ENCODE measurements at regions not wholly inside any gene's neighbourhood (a gene's known extent, or its start where the extent isn't known, plus 50 kb on each side); places are given as distances from the start of the nearest gene placed in this dataset.

DNA sequence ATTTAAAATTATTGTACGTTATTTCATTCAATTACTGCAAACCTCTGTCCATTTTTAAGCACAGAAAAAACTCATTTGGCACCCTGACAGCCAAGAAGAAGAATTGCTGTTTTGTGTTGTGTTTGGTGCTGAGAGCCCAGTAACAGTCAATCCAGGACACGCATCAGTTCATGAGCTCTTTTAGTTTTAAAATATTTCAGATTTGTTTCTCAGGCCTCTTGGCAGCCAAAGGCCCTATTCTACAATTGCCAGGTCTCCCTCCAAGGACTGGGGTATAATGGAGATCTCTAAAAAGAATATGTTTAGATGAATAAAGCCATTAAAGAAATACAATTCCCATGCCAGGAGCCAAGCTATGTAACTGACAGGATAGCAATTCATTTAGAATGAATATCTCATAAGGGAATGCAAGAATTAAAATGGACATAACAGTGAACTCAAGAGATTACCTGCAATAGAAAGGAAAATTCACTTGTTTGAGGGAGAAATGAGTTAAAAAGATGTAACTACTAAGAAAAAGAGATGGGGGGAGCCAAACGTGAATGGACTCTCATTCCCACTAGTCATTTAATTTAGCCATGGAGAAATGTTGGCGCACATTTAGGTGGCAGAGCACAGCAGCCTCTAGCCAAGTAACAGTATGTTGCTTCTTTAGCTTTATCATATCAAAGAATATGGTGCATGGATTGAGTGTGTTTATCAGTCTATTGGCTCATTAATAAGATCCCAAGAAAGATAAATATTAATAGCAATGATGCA lies 140.6 kb upstream of the PELI2 start:
- no peak for ATAC-seq
- TF ChIP-seq TCF4 (CRISPR knock-in tag; IDR thresholded peaks at IDR 0.05; ENCODE audit: borderline replicate concordance), result no peak
- no peak for TF ChIP-seq RARB (CRISPR knock-in tag; IDR thresholded peaks at IDR 0.05)
- TF ChIP-seq, protein P1, sequence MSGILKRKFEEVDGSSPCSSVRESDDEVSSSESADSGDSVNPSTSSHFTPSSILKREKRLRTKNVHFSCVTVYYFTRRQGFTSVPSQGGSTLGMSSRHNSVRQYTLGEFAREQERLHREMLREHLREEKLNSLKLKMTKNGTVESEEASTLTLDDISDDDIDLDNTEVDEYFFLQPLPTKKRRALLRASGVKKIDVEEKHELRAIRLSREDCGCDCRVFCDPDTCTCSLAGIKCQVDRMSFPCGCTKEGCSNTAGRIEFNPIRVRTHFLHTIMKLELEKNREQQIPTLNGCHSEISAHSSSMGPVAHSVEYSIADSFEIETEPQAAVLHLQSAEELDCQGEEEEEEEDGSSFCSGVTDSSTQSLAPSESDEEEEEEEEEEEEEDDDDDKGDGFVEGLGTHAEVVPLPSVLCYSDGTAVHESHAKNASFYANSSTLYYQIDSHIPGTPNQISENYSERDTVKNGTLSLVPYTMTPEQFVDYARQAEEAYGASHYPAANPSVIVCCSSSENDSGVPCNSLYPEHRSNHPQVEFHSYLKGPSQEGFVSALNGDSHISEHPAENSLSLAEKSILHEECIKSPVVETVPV (CRISPR knock-in tag; IDR thresholded peaks at IDR 0.05), result no peak
- no peak for TF ChIP-seq PPARA (CRISPR knock-in tag; IDR thresholded peaks at IDR 0.05; ENCODE audit: borderline replicate concordance)

DNA sequence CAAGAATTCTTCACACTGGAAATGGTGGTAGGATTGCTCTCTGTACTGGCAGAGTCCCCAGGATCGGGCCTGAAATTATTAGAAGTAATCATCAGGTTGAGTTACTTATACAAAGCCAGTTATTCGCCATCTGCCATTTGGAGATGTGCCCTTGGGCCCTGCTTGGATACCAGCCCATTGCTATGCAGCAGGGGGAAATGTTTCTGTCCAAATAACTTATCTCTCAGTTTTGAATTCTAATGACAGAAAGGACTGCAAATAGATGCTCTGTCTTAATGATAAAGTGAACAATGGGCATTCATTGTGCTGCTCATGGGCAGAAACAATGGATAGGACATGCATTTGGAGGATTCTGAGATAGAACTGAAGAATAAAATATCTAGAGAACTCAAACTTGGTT lies 139.1 kb upstream of the PELI2 start:
- TF ChIP-seq, protein P2, sequence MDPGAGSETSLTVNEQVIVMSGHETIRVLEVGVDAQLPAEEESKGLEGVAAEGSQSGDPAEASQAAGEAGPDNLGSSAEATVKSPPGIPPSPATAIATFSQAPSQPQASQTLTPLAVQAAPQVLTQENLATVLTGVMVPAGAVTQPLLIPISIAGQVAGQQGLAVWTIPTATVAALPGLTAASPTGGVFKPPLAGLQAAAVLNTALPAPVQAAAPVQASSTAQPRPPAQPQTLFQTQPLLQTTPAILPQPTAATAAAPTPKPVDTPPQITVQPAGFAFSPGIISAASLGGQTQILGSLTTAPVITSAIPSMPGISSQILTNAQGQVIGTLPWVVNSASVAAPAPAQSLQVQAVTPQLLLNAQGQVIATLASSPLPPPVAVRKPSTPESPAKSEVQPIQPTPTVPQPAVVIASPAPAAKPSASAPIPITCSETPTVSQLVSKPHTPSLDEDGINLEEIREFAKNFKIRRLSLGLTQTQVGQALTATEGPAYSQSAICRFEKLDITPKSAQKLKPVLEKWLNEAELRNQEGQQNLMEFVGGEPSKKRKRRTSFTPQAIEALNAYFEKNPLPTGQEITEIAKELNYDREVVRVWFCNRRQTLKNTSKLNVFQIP (CRISPR knock-in tag; IDR thresholded peaks at IDR 0.05; ENCODE audit: borderline replicate concordance, low read depth), result no peak
- TF ChIP-seq TCF4 (CRISPR knock-in tag; IDR thresholded peaks at IDR 0.05; ENCODE audit: borderline replicate concordance) (no peak), ZNF8 (CRISPR knock-in tag; IDR thresholded peaks at IDR 0.05) (no peak), ZNF565 (CRISPR knock-in tag; conservative IDR thresholded peaks at IDR 0.05; ENCODE audit: low read depth) (no peak), ARNTL (CRISPR knock-in tag; IDR thresholded peaks at IDR 0.05; ENCODE audit: borderline replicate concordance, low read depth) (no peak), CSDC2 (CRISPR knock-in tag; IDR thresholded peaks at IDR 0.05) (no peak), ZC3H10 (CRISPR knock-in tag; IDR thresholded peaks at IDR 0.05) (no peak), ZNF70 (CRISPR knock-in tag; IDR thresholded peaks at IDR 0.05) (no peak), OSR1 (CRISPR knock-in tag; IDR thresholded peaks at IDR 0.05) (no peak), GLIS3 (CRISPR knock-in tag; IDR thresholded peaks at IDR 0.05) (no peak), ISL1 (CRISPR knock-in tag; IDR thresholded peaks at IDR 0.05) (no peak)
- TF ChIP-seq, protein P3, sequence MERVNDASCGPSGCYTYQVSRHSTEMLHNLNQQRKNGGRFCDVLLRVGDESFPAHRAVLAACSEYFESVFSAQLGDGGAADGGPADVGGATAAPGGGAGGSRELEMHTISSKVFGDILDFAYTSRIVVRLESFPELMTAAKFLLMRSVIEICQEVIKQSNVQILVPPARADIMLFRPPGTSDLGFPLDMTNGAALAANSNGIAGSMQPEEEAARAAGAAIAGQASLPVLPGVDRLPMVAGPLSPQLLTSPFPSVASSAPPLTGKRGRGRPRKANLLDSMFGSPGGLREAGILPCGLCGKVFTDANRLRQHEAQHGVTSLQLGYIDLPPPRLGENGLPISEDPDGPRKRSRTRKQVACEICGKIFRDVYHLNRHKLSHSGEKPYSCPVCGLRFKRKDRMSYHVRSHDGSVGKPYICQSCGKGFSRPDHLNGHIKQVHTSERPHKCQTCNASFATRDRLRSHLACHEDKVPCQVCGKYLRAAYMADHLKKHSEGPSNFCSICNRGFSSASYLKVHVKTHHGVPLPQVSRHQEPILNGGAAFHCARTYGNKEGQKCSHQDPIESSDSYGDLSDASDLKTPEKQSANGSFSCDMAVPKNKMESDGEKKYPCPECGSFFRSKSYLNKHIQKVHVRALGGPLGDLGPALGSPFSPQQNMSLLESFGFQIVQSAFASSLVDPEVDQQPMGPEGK (CRISPR knock-in tag; IDR thresholded peaks at IDR 0.05; ENCODE audit: borderline replicate concordance), result no peak
- TF ChIP-seq, protein P1 (CRISPR knock-in tag; IDR thresholded peaks at IDR 0.05), result no peak
- TF ChIP-seq, protein P4, sequence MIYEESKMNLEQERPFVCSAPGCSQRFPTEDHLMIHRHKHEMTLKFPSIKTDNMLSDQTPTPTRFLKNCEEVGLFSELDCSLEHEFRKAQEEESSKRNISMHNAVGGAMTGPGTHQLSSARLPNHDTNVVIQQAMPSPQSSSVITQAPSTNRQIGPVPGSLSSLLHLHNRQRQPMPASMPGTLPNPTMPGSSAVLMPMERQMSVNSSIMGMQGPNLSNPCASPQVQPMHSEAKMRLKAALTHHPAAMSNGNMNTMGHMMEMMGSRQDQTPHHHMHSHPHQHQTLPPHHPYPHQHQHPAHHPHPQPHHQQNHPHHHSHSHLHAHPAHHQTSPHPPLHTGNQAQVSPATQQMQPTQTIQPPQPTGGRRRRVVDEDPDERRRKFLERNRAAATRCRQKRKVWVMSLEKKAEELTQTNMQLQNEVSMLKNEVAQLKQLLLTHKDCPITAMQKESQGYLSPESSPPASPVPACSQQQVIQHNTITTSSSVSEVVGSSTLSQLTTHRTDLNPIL (CRISPR knock-in tag; IDR thresholded peaks at IDR 0.05; ENCODE audit: low read depth), result no peak
- ATAC-seq, result no peak

DNA sequence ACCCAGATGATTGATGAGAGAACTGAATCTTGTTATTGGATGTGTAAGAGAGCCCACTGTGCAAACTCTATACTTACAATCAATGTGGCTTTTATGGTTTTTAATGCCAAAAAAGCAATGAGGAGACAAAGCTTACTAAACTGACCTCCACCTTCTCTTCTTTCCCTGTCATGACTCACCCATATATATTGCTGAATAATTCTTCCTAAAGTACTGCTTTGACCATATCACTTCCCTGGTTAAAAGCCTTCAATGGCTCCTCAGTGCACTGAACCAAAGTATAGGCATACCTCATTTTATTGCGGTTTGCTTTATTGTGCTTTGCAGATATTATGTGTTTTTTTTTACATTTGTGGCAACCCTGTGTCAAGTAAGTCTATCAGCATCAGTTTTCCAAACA lies 138.4 kb upstream of the PELI2 start:
- ATAC-seq, result no peak
- no peak for TF ChIP-seq ZNF8 (CRISPR knock-in tag; IDR thresholded peaks at IDR 0.05)
- TF ChIP-seq ZNF565 (CRISPR knock-in tag; conservative IDR thresholded peaks at IDR 0.05; ENCODE audit: low read depth), result no peak
- TF ChIP-seq BACH2 (CRISPR knock-in tag; IDR thresholded peaks at IDR 0.05; ENCODE audit: borderline replicate concordance), result no peak
- TF ChIP-seq ARNTL (CRISPR knock-in tag; IDR thresholded peaks at IDR 0.05; ENCODE audit: borderline replicate concordance, low read depth), result no peak
- no peak for TF ChIP-seq ZC3H10 (CRISPR knock-in tag; IDR thresholded peaks at IDR 0.05)
- no peak for TF ChIP-seq PPARA (CRISPR knock-in tag; IDR thresholded peaks at IDR 0.05; ENCODE audit: borderline replicate concordance)
- no peak for TF ChIP-seq SNAI2 (CRISPR knock-in tag; IDR thresholded peaks at IDR 0.05)
- TF ChIP-seq TOX (CRISPR knock-in tag; IDR thresholded peaks at IDR 0.05; ENCODE audit: borderline replicate concordance), result no peak
- TF ChIP-seq RARB (CRISPR knock-in tag; IDR thresholded peaks at IDR 0.05), result no peak
- no peak for TF ChIP-seq CSDC2 (CRISPR knock-in tag; IDR thresholded peaks at IDR 0.05)
- no peak for TF ChIP-seq ZFP30 (CRISPR knock-in tag; IDR thresholded peaks at IDR 0.05)
- TF ChIP-seq, protein P2 (CRISPR knock-in tag; IDR thresholded peaks at IDR 0.05; ENCODE audit: borderline replicate concordance, low read depth), result no peak
- TF ChIP-seq, protein P1 (CRISPR knock-in tag; IDR thresholded peaks at IDR 0.05), result no peak
- TF ChIP-seq ESRRG (CRISPR knock-in tag; IDR thresholded peaks at IDR 0.05), result no peak
- TF ChIP-seq, protein P3 (CRISPR knock-in tag; IDR thresholded peaks at IDR 0.05; ENCODE audit: borderline replicate concordance), result no peak
- TF ChIP-seq, protein P4 (CRISPR knock-in tag; IDR thresholded peaks at IDR 0.05; ENCODE audit: low read depth), result no peak
- no peak for TF ChIP-seq ZNF70 (CRISPR knock-in tag; IDR thresholded peaks at IDR 0.05)

All from SK-N-SH treated with all-trans-retinoic acid at 6 μM for 48 hours (cell line).